Esophagus mucosa (tissue), 1 donor: ENCODE measurements at regions not wholly inside any gene's neighbourhood (a gene's known extent, or its start where the extent isn't known, plus 50 kb on each side); places are given as distances from the start of the nearest gene placed in this dataset.

Source experiments
- ATAC-seq: fragments of 200-7000 bp; cut with Tn5 transposase; one replicate; pipeline ENCODE4 v1.9.1; 2020
- donor health status: DM: yes; HTN: yes; CAD: no.

- no peak for ATAC-seq
Measured at GRCh38 chr10:44242091-44242490, 142.8 kb downstream of the CXCL12 start.

DNA sequence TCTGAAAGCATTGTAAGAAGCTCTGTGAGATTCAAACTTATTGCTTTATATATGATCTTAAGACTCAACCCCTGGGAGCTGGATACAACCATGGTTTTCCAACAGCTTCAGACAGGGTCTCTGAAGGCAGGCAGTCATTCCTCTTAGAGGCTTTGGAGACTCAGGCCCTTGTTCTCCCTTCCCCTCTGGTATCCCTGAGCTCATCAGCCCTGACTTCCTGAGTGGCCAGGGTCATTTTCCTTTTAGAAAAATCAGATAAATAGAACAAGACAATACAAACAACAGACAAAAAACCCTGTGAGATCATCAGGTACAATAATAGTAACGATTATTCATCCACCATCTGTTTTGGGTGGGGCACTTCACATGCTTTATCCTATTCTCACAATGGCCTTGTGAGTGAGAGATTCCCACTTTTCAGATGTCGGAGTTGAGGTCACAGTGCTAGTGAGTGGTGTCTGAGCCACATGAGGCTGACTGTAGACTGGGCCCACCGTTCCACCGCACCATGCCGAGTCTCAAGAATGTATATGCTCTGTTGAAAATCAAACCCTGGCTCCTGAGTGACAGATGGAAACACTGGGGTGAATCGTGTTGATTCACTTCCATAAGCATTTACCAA is 144.2 kb downstream of the CXCL12 start:
- no peak for ATAC-seq

- no peak for ATAC-seq
Measured at GRCh38 chr10:44238212-44238611, 146.7 kb downstream of the CXCL12 start.

DNA sequence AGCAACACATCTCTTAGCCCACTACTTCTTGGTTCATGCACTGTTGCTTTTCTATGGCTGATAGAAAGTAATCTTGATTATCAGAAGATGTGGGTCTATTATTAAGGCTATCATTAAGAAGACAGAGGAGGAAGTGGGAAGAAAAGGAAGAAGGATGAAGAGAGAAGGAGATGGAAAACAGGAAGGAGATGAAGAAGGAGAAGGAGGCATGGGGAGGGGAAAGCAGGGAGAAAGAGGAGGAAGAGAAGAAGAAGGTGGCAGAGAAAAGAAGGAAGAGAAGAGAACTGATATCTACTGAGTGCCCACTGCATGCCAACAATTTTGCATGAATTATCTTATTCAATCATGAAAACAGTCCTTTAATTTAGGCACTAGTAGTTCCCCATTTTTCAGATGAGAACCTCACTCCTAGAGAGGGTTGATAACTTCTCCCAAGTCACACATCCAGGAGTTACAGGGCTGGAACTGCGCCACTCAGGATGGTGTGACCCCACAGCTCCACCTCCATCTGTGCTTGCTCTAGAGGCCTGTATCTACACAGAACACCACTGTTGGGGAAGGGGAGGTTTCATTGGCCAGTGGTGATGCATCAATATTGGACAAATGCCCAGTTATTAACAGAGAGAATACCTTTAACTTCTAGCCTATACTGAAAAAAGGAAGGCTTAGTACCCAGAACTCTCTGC is 147.4 kb downstream of the CXCL12 start:
- no peak for ATAC-seq

GRCh38 chr10:44235363-44235762 is 149.5 kb downstream of the CXCL12 start:
- no peak for ATAC-seq

DNA sequence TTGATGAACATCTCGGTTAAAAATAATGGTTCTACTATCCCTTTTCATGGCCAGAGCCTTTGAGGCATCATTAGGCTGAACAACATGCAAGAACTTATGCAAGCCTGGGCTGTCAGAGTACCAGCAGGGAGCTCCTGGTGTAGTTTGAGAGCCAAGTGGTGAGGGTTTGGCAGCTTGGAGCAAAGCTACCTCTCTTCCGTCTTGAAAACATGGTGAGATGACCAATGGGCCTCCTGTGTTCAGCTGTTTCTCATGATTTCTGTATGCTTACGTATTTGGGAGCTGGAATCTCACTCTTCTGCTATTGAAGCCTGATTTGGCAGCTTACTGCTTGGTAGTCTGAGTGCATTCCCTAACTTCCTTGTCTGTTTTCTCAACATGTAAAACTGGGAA is 150.4 kb downstream of the CXCL12 start:
- ATAC-seq, result no peak

DNA sequence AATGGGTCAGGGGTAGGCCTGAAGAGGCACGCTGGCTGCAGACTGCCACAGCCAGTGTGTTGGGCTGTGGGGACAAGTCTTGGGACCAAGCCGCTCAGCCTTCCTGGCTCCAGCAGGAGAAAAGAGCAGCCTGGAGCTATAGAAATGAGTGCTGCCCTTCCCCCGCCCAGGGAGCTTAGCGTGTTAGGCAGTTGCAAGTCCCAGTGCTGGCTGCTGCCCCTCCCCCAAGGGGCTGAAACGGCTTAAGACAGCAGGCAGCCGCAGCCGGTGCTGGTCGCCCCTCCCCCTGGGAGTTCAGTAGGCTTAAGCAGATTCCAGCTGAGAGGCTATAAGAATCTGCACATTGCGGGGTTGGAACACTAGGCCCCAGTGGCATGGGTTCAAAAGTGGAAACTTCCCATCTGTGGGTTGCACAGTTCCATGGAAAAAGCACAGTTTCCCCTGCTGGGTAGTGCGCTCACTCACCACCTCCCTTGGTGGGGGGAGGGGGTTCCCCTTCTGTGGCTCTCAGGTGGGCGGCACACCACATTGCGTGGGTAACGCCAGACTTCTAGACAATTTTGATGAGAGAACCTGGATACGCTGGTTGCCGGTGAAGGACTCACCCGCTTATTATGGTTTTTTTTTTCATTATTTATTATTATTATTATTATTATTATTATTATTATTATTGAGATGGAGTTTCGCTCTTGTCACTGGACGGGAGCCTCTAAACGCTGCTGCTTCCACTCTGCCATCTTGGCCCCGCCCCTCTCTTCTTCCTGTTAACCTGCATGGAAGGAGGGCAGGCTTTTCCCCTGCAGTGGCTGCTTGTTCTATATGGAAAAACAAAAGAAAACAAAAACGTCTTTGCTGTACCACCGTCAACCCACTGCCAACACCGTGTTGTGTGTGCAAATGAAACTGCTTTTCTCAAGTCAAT is 151.1 kb downstream of the CXCL12 start:
- ATAC-seq, result no peak

DNA sequence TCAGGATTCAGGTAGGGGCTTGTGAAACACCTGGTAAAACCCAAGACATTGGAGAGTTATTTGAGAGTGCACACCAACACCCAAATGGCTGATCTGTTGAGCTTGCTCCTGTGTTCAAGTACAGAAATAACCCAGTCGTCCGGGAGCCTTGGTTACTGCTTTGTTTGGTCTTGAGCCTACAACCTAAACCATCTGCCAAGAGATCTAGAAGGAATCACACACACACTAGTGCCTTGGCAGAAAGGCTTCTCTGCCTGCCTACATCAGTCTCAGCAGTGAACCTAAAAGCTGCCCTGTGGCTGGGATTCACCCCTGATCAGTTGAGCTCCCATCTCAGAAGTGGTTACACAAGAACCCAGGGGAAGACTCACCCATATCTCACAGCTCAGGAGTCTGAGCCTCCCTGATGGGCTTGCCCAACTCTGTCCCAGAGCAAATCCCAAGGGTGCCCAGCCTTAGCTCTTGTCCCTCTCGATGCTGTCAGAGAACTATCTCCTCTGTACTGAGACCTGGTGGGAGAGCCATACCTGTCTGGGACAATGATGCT is 167.6 kb downstream of the CXCL12 start:
- no peak for ATAC-seq

GRCh38 chr10:44216073-44216472 is 168.8 kb downstream of the CXCL12 start:
- ATAC-seq, result no peak

- ATAC-seq, result no peak
Measured at GRCh38 chr10:44209811-44210210, 175.1 kb downstream of the CXCL12 start.

DNA sequence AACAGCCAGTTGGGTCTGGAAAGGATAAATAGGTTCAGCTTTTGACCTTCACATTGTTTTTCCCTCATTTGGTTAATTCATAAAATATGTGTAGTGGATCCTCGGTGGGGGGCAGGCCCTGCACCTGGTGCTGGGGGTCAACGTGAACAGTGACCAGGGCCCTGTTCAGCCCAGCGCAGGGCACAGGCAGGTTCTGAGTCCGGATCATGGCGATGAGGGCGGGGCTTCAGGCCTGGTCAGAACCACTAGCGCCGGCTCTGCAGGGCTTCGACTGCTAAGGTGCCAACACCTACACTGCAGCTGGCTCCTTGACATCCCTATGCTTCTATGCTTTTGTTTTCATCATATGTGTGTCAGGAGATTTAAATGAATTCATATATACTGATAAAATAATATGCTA is 177.7 kb downstream of the CXCL12 start:
- ATAC-seq, result no peak

DNA sequence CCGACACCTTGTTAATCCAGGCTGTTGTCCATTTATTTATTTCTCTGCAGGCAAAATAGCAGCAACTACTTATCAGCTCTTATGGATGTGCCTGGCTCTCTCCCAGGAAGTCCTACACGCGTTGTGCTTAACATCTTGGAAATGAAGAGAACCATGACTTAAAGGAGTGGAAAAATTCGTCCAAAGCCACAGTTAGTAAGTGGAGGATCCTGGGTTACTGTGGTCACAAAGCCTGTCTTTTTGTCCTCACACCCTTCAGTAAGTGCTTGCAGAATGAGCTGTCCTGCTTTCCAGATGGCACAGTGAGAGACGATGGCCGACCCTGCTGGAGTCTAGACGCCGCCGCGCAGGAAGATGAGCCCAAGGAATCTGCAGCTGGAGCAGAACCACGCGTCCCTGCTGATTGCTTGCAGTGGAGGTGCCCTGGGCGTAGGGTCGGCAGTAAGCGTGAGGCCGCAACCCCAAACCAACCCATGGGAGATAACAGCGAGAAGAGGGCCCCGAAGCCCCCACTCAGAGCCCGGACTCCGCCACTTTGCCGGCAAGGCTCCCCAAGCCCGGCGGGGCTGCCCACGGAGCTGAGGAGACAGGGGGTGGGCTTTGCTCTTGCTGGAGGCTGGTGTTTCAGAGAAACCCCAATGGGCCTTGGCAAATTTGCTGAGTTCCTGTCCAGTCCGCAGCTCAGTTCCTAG is 178.6 kb downstream of the CXCL12 start:
- no peak for ATAC-seq

GRCh38 chr10:44205067-44205466 is 179.8 kb downstream of the CXCL12 start:
- no peak for ATAC-seq

GRCh38 chr10:44203535-44203934 is 181.4 kb downstream of the CXCL12 start:
- ATAC-seq, result no peak

- no peak for ATAC-seq
Measured at GRCh38 chr10:44202952-44203351, 181.9 kb downstream of the CXCL12 start.

GRCh38 chr10:44201656-44202055 is 183.2 kb downstream of the CXCL12 start:
- no peak for ATAC-seq

- ATAC-seq, result no peak
Measured at GRCh38 chr10:44201011-44201410, 183.9 kb downstream of the CXCL12 start.

- no peak for ATAC-seq
Measured at GRCh38 chr10:44199991-44200655, 184.8 kb downstream of the CXCL12 start.

- no peak for ATAC-seq
Measured at GRCh38 chr10:44199267-44199666, 185.6 kb downstream of the CXCL12 start.

DNA sequence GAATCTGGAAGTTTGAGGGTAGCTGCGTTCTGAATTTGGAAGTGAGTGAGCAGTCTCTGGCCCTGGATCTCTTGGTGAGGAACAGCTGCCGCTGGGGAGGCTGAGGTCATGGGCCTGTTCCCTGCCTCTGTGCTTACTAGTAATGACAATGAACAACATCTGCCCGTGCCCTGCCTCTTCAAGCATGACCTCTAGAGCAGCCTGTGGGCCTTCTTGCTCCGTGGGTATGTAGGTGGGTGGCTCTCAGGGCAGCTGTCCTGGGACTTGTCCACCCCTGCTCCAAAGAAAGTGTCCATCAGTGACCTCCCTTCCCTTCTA is 186.2 kb downstream of the CXCL12 start:
- ATAC-seq, result no peak

DNA sequence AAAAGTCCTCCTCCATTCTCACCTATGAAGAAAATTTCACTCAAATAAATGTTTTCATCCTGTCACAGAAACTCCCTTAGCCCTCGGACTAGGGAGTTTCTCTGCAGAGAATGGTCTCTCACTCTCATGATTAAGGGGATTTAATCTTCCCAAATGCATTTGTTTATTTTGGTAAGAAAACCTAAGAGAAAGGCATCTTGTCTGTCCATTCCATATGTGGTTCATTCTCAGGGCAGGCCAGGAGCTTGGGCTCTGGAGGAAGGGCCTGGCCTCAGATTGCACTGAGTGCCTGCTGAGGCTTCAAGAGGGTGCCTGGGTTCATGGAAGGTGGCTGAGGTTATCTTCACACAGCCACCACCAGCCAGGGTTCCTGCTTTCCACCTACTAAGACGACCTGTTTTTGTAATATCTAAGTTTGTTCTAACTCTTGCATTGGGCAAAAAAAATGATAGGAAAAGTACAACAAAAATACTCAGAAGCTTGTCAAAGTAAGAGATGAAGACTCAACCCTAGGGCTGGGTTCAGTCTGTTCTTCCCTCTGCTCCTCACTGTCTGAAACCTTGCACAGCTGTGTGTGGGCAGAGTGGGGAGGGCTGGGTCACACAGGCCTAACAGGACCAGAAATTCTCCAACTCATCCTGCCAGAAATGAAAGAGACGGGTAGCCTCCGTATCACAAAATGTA is 186.7 kb downstream of the CXCL12 start:
- ATAC-seq, result no peak

- ATAC-seq, result no peak
Measured at GRCh38 chr10:44197646-44198045, 187.3 kb downstream of the CXCL12 start.
